RWPE2 (cell line): ENCODE measurements at regions not wholly inside any gene's neighbourhood (a gene's known extent, or its start where the extent isn't known, plus 50 kb on each side); places are given as distances from the start of the nearest gene placed in this dataset.

ENCODE experiments used
- ATAC-seq: fragments of 200-7000 bp; cut with Tn5 transposase; 3 replicates; pipeline ENCODE4 v1.9.1; 2021; ENCODE audit warnings: low read depth
- DNase-seq: peaks from one replicate; pipeline ENCODE4 v3.0.0-alpha.2; 2020; ENCODE audit warnings: low spot score
- H3K27ac ChIP-seq: fragments of 450-650 bp; 2 replicates; pipeline ENCODE4 v1.5.1; 2017; ENCODE audit warnings: mild to moderate bottlenecking; ENCODE audit not compliant: poor library complexity, severe bottlenecking
- H3K27me3 ChIP-seq: fragments of 250-450 bp; sonication (Bioruptor Pico); 2 replicates; pipeline ENCODE4 v1.5.1; 2021; ENCODE audit warnings: mild to moderate bottlenecking, moderate library complexity; ENCODE audit not compliant: insufficient read depth, poor library complexity, severe bottlenecking
- H3K36me3 ChIP-seq: fragments of 250-450 bp; sonication (Bioruptor Pico); 2 replicates; pipeline ENCODE4 v1.5.1; 2020; ENCODE audit warnings: low read depth, mild to moderate bottlenecking, moderate library complexity
- H3K4me1 ChIP-seq: fragments of 250-450 bp; sonication (Bioruptor Pico); 2 replicates; pipeline ENCODE4 v1.5.1; 2021; ENCODE audit warnings: mild to moderate bottlenecking, moderate library complexity; ENCODE audit not compliant: insufficient read depth, poor library complexity, severe bottlenecking
- H3K4me3 ChIP-seq: fragments of 250-450 bp; sonication (Bioruptor Pico); 2 replicates; pipeline ENCODE4 v1.5.1; 2021; ENCODE audit warnings: mild to moderate bottlenecking, moderate library complexity; ENCODE audit not compliant: severe bottlenecking
- H3K9me3 ChIP-seq: fragments of 250-450 bp; sonication (Bioruptor Pico); 2 replicates; pipeline ENCODE4 v1.5.1; 2021; ENCODE audit warnings: mild to moderate bottlenecking, moderate library complexity; ENCODE audit not compliant: severe bottlenecking
- TF ChIP-seq, protein P1 (sequence below): fragments of 450-650 bp; IDR thresholded peaks from one replicate; pipeline ENCODE4 v1.5.1; 2017; ENCODE audit warnings: mild to moderate bottlenecking, moderate library complexity; ENCODE audit not compliant: poor library complexity, severe bottlenecking

GRCh38 chr11:100575860-100576717 is 111.0 kb upstream of the ARHGAP42 start:
- TF ChIP-seq, protein P1, sequence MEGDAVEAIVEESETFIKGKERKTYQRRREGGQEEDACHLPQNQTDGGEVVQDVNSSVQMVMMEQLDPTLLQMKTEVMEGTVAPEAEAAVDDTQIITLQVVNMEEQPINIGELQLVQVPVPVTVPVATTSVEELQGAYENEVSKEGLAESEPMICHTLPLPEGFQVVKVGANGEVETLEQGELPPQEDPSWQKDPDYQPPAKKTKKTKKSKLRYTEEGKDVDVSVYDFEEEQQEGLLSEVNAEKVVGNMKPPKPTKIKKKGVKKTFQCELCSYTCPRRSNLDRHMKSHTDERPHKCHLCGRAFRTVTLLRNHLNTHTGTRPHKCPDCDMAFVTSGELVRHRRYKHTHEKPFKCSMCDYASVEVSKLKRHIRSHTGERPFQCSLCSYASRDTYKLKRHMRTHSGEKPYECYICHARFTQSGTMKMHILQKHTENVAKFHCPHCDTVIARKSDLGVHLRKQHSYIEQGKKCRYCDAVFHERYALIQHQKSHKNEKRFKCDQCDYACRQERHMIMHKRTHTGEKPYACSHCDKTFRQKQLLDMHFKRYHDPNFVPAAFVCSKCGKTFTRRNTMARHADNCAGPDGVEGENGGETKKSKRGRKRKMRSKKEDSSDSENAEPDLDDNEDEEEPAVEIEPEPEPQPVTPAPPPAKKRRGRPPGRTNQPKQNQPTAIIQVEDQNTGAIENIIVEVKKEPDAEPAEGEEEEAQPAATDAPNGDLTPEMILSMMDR: peak; percentile 85
- Histone ChIP-seq H3K27me3 (no peaks in the 10 kb centered on the region), H3K9me3 (no peaks in the 10 kb centered on the region), H3K4me3 (no peak overlapping the region), H3K27ac (no peak overlapping the region), H3K36me3 (no peaks in the 10 kb centered on the region), H3K4me1 (peaks cover 3% of the 10 kb centered on the region)
- ATAC-seq: peak; percentile 66; the same call in 1 of the 3 replicates
- no peak for DNase-seq

DNA sequence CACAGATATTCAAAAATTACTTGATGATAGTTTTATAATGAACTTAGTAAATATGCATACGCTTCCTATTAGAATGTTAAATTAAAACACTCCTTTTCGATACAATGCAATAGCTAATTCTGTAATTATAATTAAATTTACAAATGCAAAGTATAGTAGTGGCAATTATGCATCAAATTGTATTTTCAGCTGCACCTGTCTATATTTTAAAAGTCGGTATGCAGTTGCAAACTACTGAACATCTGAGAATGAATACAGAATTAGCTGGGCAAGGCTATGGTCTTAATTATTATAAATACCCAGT is 110.4 kb upstream of the ARHGAP42 start:
- no peaks in the 10 kb centered on the region for H3K36me3 ChIP-seq
- no peak overlapping the region for H3K4me3 ChIP-seq
- ATAC-seq (no peak), DNase-seq (no peak)
- no peak overlapping the region for H3K27ac ChIP-seq
- no peaks in the 10 kb centered on the region for H3K27me3 ChIP-seq
- H3K9me3 ChIP-seq: no peaks in the 10 kb centered on the region
- peaks cover 3% of the 10 kb centered on the region for H3K4me1 ChIP-seq
- TF ChIP-seq, protein P1: peak; percentile 49

DNA sequence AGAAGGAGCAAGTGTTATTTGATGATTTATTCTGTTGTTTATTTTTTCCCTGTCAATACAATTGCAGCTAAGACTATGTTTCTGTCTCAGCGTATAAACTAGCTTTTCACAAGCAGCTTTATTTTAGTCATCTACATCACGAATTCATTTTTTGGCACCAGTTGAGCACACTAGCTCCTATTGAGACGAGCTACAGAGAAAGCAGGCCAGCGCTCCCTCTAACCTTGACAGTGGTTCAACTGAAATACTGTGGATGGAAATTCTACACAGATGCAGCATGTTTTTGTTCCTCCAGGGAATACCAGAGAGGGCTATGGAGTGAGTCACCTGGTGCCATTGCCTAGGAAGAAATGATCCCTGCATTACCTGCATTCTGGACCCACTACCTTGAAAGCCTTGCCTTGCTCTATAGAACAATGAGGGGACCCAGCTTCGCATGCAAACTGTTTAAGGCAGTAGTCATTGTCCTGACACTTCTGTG is 108.2 kb upstream of the ARHGAP42 start:
- Histone ChIP-seq H3K9me3 (no peaks in the 10 kb centered on the region), H3K4me1 (peaks cover 3% of the 10 kb centered on the region), H3K27ac (no peak overlapping the region), H3K4me3 (no peak overlapping the region), H3K27me3 (no peaks in the 10 kb centered on the region), H3K36me3 (no peaks in the 10 kb centered on the region)
- ATAC-seq (peak; percentile 75), DNase-seq (no peak)
- TF ChIP-seq, protein P1: no peak

DNA sequence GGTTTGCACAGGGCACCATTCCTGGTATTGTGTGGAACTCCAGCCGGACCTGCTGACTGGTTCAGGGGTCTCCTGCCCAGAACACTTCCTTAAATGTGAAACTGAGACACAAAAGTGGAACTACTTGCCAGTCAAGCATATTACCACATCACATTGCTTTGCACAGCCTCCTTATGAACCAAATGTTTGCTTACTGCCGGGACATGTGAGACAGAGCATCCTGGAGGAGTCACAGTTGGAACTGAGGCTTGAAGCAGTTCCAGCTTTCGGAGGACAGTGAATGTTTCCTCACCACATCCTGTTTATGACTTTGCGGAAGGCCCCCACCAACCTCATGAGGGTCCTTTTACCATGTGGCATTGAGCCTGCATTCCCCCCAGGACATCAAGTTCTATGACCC is 105.8 kb upstream of the ARHGAP42 start:
- Histone ChIP-seq H3K4me3 (no peak overlapping the region), H3K27ac (no peak overlapping the region), H3K4me1 (no peaks in the 10 kb centered on the region), H3K9me3 (no peaks in the 10 kb centered on the region), H3K36me3 (no peaks in the 10 kb centered on the region), H3K27me3 (no peaks in the 10 kb centered on the region)
- DNase-seq (no peak), ATAC-seq (no peak)
- TF ChIP-seq, protein P1: no peak
